ENCODE measurements at regions not wholly inside any gene's neighbourhood (a gene's known extent, or its start where the extent isn't known, plus 50 kb on each side); places are given as distances from the start of the nearest gene placed in this dataset.

DNA sequence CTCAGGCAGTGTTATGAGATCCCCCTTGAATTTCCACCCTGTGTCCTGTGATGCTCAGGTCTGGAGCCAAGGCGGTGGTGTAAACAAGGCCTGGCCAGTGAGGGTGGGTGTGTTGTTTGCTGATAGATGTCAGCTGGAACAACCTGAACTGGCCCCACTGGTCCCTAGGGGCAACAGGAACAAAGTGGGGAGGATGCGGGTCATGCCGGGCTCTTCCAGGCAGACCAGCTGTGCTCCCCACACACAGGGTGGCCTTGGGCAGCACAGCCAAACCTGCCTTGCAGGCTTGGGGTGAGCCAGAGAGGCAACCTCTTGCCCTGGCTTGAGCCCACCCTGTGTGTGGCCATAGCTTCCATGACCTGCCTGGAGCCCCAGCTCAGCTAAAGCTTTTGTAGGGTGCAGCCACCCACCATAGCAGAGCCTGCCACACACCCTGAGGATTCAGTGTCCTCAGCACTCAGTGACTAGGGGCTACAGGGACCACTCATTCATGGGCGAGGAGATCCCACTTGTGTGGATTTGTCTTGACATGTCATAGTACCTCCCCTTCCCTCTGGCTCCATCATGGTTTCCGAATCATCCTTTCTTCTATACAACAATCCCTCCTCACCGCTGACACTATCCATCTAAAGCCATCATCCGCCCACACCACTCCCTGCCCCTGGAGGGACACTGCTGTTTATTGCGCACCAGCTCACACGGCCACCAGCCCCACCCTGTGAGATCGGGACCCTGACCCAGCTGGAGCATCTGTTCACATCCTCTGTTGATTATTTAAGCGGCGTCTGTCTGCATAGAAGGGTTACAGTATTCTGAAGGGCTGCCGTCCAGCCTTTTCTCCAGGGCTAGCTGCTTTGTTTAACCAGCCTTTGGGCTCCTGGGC, 268.8 kb downstream of the CYP26B1 start:
- no peak for DNase-seq (ENCODE audit: low read depth in 1 of 2, low spot score in 1 of 2)

- no peak for DNase-seq (ENCODE audit: low read depth in 1 of 2, low spot score in 1 of 2)
Measured at GRCh38 chr2:71877636-71878035, 270.0 kb downstream of the CYP26B1 start.

- no peak for DNase-seq (ENCODE audit: low read depth in 1 of 2, low spot score in 1 of 2)
Measured at GRCh38 chr2:71876542-71877451, 270.9 kb downstream of the CYP26B1 start.

- no peak for DNase-seq (ENCODE audit: low read depth in 1 of 2, low spot score in 1 of 2)
Measured at GRCh38 chr2:71872466-71873051, 275.1 kb downstream of the CYP26B1 start.

DNA sequence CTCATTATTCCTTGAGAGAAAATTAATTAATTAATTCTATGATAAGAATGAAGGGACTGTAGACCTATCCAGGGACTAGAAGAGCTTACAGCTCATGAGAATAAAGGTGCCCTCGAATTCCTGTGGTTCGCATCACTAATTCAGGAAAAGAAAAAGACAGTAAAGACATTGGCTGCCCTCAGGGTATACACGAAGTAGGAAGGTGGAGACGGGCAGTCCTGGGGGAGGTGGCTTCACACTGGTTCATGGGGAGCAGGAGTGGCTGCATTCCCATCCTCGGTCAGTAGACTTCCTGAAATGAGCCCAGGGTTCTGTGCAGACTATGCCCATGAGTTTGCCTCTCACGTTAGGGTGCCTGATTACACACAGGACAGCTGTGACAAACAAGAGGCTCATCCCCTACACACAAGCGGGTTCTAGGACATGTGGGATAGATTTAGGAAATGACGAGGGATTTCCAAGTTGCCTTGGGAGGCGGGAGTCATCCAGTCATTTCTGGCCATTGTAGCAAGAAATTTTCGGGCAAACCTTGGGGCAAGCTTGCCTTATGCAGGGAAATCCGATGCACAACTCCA, 282.2 kb downstream of the CYP26B1 start:
- no peak for DNase-seq (ENCODE audit: low read depth in 1 of 2, low spot score in 1 of 2)

GRCh38 chr2:71864085-71864484, 283.6 kb downstream of the CYP26B1 start:
- DNase-seq (ENCODE audit: low read depth in 1 of 2, low spot score in 1 of 2), result no peak

GRCh38 chr2:71863396-71863795, 284.3 kb downstream of the CYP26B1 start:
- no peak for DNase-seq (ENCODE audit: low read depth in 1 of 2, low spot score in 1 of 2)

GRCh38 chr2:71862921-71863320, 284.7 kb downstream of the CYP26B1 start:
- no peak for DNase-seq (ENCODE audit: low read depth in 1 of 2, low spot score in 1 of 2)

DNA sequence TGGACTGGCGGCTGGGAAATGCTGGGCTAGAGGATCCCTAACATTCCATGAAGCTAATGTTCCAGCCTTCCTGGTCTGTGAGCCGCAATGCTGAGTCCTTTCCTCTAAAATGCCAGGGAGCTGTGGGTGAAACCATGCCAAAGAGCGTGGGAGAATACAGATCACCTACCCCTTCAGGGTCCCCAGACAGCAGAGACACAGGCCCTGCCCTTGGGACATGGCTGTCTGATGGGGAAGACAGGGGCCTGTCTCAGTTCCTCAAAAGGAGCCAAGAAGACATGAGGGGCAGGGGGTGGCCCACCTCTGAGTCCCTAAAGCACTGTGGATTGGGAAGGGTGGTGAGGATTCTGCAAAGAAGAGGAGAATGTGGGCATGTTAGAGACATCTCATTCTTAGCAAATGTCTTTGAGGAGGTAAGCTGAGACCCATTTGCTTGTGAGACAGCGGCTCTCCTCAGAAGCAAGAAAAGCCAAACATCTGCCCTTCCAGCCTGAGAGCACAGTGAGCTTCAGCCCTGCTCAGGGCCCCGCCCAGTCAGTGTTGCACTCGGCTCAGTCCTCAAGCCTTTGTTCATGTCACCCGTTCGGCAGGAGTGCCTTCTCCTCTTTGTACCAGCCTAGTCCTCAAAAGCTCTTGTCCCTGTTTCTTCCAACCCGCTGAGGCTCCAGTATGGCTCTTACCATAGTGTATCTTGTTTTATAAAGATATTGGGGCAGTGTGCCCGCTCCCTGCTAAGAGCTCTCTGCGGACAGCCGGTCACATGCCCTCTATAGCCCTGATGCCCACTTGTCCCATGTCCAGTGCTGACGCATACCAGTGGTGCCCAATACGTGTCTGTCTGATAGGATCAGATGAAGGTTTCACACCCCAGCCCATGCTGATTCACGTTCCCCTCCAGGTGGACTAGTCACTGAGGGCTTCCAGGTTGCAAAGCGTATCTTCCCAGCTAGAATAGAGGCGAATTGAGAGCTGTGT, 286.2 kb downstream of the CYP26B1 start:
- DNase-seq (ENCODE audit: low read depth in 1 of 2, low spot score in 1 of 2), result no peak

GRCh38 chr2:71860381-71860926, 287.2 kb downstream of the CYP26B1 start:
- DNase-seq (ENCODE audit: low read depth in 1 of 2, low spot score in 1 of 2), result no peak

DNA sequence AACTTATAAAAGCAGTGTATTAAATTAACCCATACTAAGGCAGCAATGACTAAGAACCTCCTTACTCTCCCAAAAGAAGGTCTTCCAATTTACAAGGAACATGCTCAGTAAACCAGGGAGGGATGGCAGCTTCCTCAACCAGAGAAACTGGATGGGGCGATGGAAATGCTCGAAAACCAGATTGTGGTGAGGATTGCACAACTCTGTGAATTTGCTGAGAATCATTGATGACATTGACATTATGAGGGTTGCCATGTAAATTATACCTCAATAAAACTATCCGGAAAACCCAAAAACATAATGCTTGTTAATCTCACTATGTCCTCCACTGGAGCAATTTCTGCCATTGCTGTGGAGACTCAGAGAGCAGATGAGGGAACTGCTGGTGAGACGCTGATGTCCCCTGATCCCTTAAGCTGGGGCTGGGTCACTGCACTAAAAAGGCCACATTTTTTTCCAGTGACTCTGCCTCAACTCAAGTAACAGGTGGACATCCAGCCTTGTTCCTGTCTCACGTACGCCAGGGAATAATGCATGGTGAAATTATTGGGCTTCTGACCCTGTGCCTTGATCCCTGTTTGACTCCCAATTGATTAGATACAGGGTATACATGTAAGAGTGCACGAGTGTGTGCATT, 288.3 kb downstream of the CYP26B1 start:
- DNase-seq (ENCODE audit: low read depth in 1 of 2, low spot score in 1 of 2), result no peak

GRCh38 chr2:71858071-71858470, 289.6 kb downstream of the CYP26B1 start:
- DNase-seq (ENCODE audit: low read depth in 1 of 2, low spot score in 1 of 2), result no peak

GRCh38 chr2:71857636-71858035, 290.0 kb downstream of the CYP26B1 start:
- DNase-seq (ENCODE audit: low read depth in 1 of 2, low spot score in 1 of 2), result no peak

GRCh38 chr2:71856773-71857525, 290.7 kb downstream of the CYP26B1 start:
- no peak for DNase-seq (ENCODE audit: low read depth in 1 of 2, low spot score in 1 of 2)

DNA sequence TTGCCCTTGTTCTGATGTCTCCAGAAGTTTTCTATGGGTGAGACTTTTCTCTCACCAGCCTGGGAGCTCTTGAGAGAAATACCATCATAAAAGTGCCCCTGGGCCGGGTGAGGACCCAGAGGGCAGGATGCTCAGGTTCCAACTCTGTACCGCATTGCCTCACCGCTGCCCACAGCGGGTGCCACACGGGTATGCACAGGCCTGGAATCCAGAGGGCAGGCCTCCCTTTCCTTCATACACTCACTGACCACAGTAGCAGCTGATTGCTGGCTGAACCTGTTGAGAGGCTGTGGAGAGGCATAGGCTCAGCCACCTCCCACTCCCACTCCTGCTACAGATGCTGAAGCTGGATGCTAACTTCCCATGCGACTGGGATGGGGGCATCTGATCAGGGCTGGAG, 293.8 kb downstream of the CYP26B1 start:
- no peak for DNase-seq (ENCODE audit: low read depth in 1 of 2, low spot score in 1 of 2)

- no peak for DNase-seq (ENCODE audit: low read depth in 1 of 2, low spot score in 1 of 2)
Measured at GRCh38 chr2:71852141-71852711, 295.4 kb downstream of the CYP26B1 start.

GRCh38 chr2:71851094-71851750, 296.4 kb downstream of the CYP26B1 start:
- DNase-seq (ENCODE audit: low read depth in 1 of 2, low spot score in 1 of 2), result no peak

DNA sequence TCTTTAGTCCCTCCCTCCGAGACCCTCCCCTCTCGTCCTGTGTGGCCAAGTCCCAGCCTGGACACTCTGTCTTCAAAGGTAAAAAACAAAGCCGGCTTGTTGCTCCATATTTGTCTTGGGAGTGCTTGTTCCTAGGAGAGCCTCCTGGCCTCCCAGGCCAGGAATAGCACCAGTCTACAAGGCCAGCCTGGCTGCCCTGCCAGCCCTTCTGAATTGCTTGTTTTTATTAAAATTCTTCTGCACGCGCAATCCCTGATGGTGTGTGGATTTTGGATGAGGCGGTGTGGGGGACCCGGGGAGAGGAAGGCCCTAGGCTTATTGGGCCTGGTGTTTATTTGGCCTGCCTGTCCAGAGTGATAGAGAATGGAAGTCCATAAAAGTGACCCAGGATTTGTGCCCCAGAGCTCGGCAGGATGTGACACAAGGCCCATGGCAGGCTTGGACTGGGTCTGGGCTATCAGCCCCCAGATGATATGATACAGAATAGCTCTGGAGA, 297.3 kb downstream of the CYP26B1 start:
- DNase-seq (ENCODE audit: low read depth in 1 of 2, low spot score in 1 of 2), result no peak
